Thyroid gland (tissue), 4 donors: ENCODE measurements at regions not wholly inside any gene's neighbourhood (a gene's known extent, or its start where the extent isn't known, plus 50 kb on each side); places are given as distances from the start of the nearest gene placed in this dataset.

Experiments used
- POLR2A ChIP-seq, 2 donors: fragments of 450-650 bp; IDR thresholded peaks; one replicate each; pipeline ENCODE4 v1.6.1; 2017; ENCODE audit warnings: antibody characterized with exemption in 2 of 2, mild to moderate bottlenecking in 2 of 2, moderate library complexity in 1 of 2
- TF ChIP-seq, protein P1 (sequence below), 6 experiments: fragments of 200-600 bp in 3 of 6; fragments of 450-650 bp in 3 of 6; sonication (generic) in 3 of 6; IDR thresholded peaks; one replicate each; pipeline ENCODE4 v1.5.1; 2016 to 2019; ENCODE audit warnings: antibody characterized with exemption in 6 of 6, mild to moderate bottlenecking in 2 of 6, inconsistent platforms in 1 of 6, moderate library complexity in 1 of 6

DNA sequence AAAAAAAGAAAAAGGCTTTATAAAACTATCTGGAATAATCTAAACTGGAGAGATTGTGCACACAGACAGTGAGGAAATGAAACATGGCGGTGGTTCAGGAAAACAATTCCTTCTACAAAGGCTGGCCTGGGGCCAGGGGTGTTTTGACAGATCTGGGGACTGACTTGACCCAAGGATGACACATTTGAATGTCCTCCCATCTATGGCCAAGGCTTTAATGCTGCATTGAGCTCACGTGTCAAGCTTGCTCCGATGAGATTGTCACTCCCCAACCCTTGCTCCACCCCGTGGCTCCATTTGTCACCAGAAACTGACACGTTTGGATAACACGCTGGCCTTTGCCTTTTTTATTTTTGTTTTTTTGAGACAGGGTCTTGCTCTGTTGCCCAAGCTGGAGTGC, 156.1 kb downstream of the ZFP64 start:
- TF ChIP-seq, protein P1, sequence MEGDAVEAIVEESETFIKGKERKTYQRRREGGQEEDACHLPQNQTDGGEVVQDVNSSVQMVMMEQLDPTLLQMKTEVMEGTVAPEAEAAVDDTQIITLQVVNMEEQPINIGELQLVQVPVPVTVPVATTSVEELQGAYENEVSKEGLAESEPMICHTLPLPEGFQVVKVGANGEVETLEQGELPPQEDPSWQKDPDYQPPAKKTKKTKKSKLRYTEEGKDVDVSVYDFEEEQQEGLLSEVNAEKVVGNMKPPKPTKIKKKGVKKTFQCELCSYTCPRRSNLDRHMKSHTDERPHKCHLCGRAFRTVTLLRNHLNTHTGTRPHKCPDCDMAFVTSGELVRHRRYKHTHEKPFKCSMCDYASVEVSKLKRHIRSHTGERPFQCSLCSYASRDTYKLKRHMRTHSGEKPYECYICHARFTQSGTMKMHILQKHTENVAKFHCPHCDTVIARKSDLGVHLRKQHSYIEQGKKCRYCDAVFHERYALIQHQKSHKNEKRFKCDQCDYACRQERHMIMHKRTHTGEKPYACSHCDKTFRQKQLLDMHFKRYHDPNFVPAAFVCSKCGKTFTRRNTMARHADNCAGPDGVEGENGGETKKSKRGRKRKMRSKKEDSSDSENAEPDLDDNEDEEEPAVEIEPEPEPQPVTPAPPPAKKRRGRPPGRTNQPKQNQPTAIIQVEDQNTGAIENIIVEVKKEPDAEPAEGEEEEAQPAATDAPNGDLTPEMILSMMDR (IDR thresholded peaks at IDR 0.05), result no peak
- TF ChIP-seq POLR2A (IDR thresholded peaks at IDR 0.05), result no peak
